Duodenal mucosa (tissue), 2 donors: ENCODE measurements at regions not wholly inside any gene's neighbourhood (a gene's known extent, or its start where the extent isn't known, plus 50 kb on each side); places are given as distances from the start of the nearest gene placed in this dataset.

ENCODE experiments used
- H3K27ac ChIP-seq: one replicate; pipeline ENCODE4 v1.7.0; 2013; ENCODE audit warnings: low read depth, low read length
- H3K27me3 ChIP-seq, 2 donors: one replicate each; pipeline ENCODE4 v1.7.0; 2013; ENCODE audit warnings: low read length in 2 of 2, control low read depth in 1 of 2; ENCODE audit not compliant: insufficient read depth in 2 of 2, control insufficient read depth in 1 of 2
- H3K36me3 ChIP-seq, 2 donors: one replicate each; pipeline ENCODE4 v1.7.0; 2013; ENCODE audit warnings: low read length in 2 of 2, control low read depth in 1 of 2; ENCODE audit not compliant: insufficient read depth in 2 of 2, control insufficient read depth in 1 of 2
- H3K4me1 ChIP-seq, 2 donors: one replicate each; pipeline ENCODE4 v1.7.0; 2013; ENCODE audit warnings: low read length in 2 of 2, control low read depth in 1 of 2; ENCODE audit not compliant: insufficient read depth in 2 of 2, control insufficient read depth in 1 of 2
- H3K4me3 ChIP-seq, 2 donors: one replicate each; pipeline ENCODE4 v1.7.0; 2013; ENCODE audit warnings: low read length in 2 of 2, low read depth in 1 of 2
- H3K9ac ChIP-seq, 2 donors: one replicate each; pipeline ENCODE4 v1.7.0; 2013; ENCODE audit warnings: low read length in 2 of 2, low read depth in 1 of 2
- H3K9me3 ChIP-seq, 2 donors: one replicate each; pipeline ENCODE4 v1.7.0; 2013; ENCODE audit warnings: low read length in 2 of 2, control low read depth in 1 of 2; ENCODE audit not compliant: control insufficient read depth in 1 of 2

DNA sequence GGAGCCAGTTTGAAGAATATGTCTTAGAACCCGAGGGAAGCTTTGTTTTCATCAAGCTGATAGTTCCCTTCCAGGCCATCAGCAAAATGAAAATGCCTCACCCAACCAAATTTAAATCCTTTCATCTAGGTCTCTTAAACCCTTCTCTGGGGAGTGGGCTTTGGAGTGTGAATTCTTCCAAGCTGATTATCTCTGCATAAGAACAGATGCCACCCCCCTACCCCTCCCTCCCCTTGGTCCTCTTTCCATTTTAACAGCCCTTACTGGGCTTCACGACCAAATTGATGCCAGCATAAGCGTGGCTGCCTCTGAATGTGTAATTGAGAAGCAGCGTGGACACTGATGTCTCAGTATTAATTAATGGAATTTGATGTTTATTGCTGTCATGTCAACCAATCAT is 509.7 kb upstream of the CLINT1 start:
- Histone ChIP-seq H3K4me3 (no peak overlapping the region), H3K36me3 (no peaks in the 10 kb centered on the region), H3K4me1 (no peaks in the 10 kb centered on the region), H3K27ac (no peak overlapping the region), H3K9ac (no peak overlapping the region), H3K27me3 (no peaks in the 10 kb centered on the region), H3K9me3 (no peaks in the 10 kb centered on the region)

DNA sequence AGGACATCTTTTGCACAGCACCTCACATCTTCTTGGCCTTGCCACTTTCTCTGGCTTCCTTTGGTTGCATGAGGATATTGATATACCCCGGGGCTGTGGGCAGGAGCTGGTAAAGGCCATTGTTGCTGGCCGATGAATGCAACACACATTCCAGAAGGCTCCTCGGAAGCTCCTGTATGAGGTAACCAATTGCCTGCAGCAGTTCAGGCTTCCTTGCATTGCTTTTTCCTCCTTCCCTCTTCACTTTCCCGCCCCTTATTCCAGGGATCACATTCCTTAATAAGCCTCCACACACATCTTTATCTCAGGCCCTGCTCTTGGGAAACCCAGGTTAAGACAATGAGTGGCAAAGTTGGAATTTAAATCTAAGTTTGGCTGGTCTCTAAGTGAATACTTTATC is 505.4 kb upstream of the CLINT1 start:
- no peak overlapping the region for H3K4me3 ChIP-seq
- no peaks in the 10 kb centered on the region for H3K4me1 ChIP-seq
- H3K9ac ChIP-seq, result no peak overlapping the region
- no peaks in the 10 kb centered on the region for H3K9me3 ChIP-seq
- no peak overlapping the region for H3K27ac ChIP-seq
- no peaks in the 10 kb centered on the region for H3K36me3 ChIP-seq
- H3K27me3 ChIP-seq, result no peaks in the 10 kb centered on the region

DNA sequence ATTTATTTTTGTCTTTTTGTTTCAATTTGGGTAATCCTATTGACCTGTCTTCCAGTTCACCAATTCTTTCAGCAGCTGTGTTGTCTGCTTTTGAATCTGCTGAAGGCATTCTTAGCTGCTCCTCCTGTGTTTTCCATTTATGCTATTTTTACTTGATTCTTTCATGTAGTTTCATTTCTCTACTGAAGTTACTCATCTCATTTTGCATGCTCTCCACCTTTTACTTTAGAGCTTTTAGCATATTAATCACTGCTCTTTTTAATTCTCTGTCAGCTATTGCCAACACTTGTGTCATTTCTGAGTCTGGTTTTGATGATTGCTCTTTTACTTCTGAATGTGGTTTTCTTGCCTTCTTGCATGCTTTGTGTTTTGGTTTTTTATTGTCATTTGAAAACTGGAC is 496.0 kb upstream of the CLINT1 start:
- Histone ChIP-seq H3K27ac (no peak overlapping the region), H3K27me3 (no peaks in the 10 kb centered on the region), H3K4me3 (no peak overlapping the region), H3K4me1 (no peaks in the 10 kb centered on the region), H3K9ac (no peak overlapping the region), H3K36me3 (no peaks in the 10 kb centered on the region), H3K9me3 (no peaks in the 10 kb centered on the region)

DNA sequence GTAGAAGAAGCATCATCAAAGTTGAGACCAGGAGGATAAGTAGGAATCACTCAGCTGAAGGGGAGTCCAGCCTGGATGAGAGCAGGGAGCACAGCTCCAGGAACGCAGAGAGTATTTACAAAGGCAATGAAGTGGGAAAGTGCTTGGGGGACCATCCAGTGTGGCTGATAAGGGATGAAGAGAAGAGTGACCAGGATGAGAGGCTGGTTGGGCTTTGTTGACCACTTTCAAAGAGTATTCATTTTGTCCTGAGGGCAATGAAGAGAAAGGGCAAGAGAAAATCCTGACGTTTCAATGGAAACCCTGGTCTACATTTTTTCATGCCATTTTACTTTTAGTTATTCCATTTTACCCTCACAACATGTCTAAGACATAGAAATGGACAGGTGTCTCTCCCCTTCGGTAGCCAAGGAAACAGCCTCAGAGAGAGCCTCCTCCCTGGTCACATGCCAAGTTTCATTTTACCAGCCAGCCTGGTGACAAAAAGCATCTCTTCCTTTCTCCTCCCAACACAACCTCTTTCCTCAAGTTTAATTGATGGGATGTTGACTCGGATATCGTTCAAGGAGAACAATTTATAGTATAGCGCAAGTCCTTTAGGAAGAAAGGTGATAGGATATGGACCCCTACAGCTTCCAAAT is 492.7 kb upstream of the CLINT1 start:
- Histone ChIP-seq H3K9me3 (no peaks in the 10 kb centered on the region), H3K27ac (no peak overlapping the region), H3K4me1 (no peaks in the 10 kb centered on the region), H3K4me3 (no peak overlapping the region), H3K27me3 (no peaks in the 10 kb centered on the region), H3K9ac (no peak overlapping the region), H3K36me3 (no peaks in the 10 kb centered on the region)

DNA sequence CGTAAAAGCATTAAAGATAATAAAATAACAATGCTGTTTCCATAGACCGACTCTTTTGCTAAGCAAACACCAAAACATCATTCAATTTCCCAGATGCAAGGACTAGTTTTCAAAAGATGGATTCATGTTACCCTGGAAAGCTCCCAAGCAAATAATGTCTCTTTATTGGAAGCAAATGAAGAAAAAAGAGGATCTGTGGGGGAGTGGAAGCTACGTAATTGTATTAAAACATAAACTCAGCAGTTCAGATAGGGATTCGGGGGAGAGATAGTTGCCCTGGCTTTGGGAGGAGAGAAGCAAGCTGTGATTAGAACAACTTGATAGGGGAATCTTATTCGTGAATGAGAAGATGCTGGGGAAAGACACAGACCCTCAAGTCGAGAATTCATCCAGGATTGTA is 491.0 kb upstream of the CLINT1 start:
- Histone ChIP-seq H3K27ac (no peak overlapping the region), H3K9ac (no peak overlapping the region), H3K36me3 (no peaks in the 10 kb centered on the region), H3K9me3 (no peaks in the 10 kb centered on the region), H3K4me1 (no peaks in the 10 kb centered on the region), H3K4me3 (no peak overlapping the region), H3K27me3 (no peaks in the 10 kb centered on the region)

DNA sequence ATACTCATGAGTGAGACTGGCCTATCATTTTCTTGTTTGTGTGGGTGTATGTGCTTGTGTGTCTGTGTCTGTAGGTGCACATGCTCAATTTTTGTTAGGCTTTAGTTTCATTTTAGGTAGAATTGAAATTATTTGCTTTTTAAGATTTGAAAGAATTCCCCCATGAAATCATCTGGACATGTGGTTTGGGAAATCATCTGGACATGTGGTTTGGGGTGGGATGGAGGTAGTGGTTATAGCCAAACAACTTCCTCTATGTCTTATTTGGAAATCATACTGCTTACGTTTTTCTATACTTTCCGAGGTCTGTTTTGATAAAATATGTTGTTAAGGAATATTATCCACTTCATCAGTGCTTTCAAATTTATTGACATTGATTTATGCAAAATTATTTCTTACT is 485.4 kb upstream of the CLINT1 start:
- Histone ChIP-seq H3K9me3 (no peaks in the 10 kb centered on the region), H3K9ac (no peak overlapping the region), H3K27me3 (no peaks in the 10 kb centered on the region), H3K4me1 (no peaks in the 10 kb centered on the region), H3K27ac (no peak overlapping the region), H3K36me3 (no peaks in the 10 kb centered on the region), H3K4me3 (no peak overlapping the region)

DNA sequence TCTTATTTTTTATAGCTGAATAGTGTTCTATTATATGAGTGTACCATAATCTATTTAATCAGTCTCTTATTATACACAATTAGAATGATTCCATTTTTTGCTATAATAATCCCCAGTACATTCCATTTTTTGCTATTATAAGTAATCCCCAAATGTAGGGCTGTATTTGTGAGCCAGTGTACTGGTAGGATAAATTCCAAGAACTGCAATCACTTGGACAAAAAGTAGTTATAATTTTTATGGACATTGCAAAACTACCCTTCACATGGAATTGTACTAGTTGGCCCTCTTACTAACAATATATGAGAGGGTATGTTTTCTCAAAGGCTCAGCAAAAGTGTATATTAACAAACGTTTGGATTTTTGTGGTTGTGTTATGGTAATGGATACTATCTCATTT is 481.7 kb upstream of the CLINT1 start:
- Histone ChIP-seq H3K9ac (no peak overlapping the region), H3K9me3 (no peaks in the 10 kb centered on the region)

DNA sequence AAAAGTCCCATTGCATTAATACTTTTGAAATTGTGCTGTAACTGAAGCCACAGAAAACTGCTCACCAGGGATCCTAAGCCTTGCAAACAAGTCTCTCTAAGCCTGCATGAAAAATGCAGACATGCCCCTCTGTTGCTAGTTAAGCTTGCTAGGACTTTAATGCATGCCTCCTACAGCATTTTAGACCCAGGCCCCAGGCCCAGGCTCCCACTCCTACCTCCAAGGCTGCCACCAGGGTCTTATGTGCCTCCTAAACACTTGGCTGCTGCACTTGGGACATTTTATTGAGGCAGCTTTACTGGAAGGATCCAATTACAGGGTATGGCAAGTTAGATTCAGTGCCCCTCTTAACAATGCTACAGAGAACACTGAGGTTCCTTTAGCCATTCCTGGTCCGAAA is 467.3 kb upstream of the CLINT1 start:
- no peak overlapping the region for H3K27ac ChIP-seq
- H3K4me1 ChIP-seq, result no peaks in the 10 kb centered on the region
- no peak overlapping the region for H3K4me3 ChIP-seq
- H3K9ac ChIP-seq, result no peak overlapping the region
- no peaks in the 10 kb centered on the region for H3K36me3 ChIP-seq
- no peaks in the 10 kb centered on the region for H3K27me3 ChIP-seq
- peaks cover 4 to 8% of the 10 kb centered on the region in 2 donors for H3K9me3 ChIP-seq

More for the DNA sequence above, 481.7 kb upstream of the CLINT1 start:
- Histone ChIP-seq H3K4me1 (no peaks in the 10 kb centered on the region), H3K27ac (no peak overlapping the region), H3K4me3 (no peak overlapping the region), H3K36me3 (no peaks in the 10 kb centered on the region), H3K27me3 (no peaks in the 10 kb centered on the region)

DNA sequence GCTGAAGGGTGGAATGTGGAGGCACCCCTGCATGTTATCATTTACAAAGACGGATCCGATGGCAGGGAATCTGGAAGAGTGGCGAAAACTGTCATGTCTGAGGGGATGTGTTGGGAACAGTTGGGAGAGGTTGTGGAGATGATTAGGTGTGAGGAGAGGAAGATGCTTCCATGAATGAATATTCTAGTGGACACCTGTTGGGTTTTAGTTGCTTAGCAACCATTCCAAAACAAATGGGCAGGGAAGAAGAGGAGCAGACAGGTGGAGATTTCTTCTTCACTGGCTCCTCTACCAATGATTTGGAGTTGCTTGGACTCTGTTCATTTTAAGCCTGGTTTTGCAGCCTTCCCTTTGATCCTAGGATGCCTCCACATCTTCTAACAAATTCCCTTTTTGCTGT is 465.3 kb upstream of the CLINT1 start:
- Histone ChIP-seq H3K9me3 (no peaks in the 10 kb centered on the region), H3K4me3 (no peak overlapping the region), H3K9ac (no peak overlapping the region), H3K36me3 (no peaks in the 10 kb centered on the region), H3K27me3 (no peaks in the 10 kb centered on the region), H3K4me1 (no peaks in the 10 kb centered on the region), H3K27ac (no peak overlapping the region)

DNA sequence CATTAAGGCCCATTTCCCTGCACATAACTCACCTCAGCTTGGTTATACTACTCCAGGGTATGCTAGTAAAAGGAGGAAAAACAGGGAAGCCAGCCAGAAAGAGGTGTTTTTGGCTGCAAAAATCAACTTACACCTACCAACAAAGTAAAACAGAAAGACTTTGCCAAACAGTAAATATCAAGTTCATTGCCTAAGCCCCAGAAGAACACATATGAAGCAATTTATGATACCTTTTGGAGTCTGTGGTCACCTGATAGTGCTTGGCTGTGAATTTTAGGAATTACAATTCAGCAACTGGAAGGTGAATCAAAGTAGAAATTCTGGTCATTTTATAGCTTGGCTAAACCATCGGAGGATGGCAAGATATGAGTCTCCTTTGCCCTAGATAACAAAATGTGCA is 463.7 kb upstream of the CLINT1 start:
- H3K9me3 ChIP-seq, result no peaks in the 10 kb centered on the region
- no peaks in the 10 kb centered on the region for H3K36me3 ChIP-seq
- no peak overlapping the region for H3K27ac ChIP-seq
- no peaks in the 10 kb centered on the region for H3K27me3 ChIP-seq
- no peaks in the 10 kb centered on the region for H3K4me1 ChIP-seq
- no peak overlapping the region for H3K9ac ChIP-seq
- no peak overlapping the region for H3K4me3 ChIP-seq

DNA sequence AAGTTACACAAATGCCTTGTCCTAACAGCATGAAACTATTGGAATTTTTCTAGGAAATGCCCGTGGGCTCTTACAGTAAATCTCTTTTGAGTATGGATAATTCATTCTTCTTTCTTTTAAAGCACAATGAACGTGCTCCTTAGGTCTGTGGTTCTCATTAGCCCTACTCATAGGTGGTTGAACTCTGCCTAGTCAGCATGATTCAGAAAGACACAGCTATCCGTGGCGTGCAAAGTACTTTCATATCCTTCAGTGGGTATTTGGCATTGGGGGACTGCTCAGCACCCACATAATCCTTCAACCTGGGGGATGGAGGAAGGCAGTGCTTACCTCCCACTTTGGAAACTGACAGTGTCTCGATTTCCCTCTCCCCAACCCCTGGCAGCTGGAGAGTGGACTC is 462.0 kb upstream of the CLINT1 start:
- H3K4me3 ChIP-seq, result no peak overlapping the region
- H3K9ac ChIP-seq, result no peak overlapping the region
- H3K36me3 ChIP-seq, result no peaks in the 10 kb centered on the region
- no peaks in the 10 kb centered on the region for H3K27me3 ChIP-seq
- H3K27ac ChIP-seq, result no peak overlapping the region
- H3K9me3 ChIP-seq, result no peaks in the 10 kb centered on the region
- H3K4me1 ChIP-seq, result no peaks in the 10 kb centered on the region
